Activated CD8-positive, alpha-beta memory T cell treated with anti-CD3 and anti-CD28 coated beads for 1 hour (primary cell): ENCODE measurements at regions not wholly inside any gene's neighbourhood (a gene's known extent, or its start where the extent isn't known, plus 50 kb on each side); places are given as distances from the start of the nearest gene placed in this dataset.

Experiments used
- DNase-seq, 2 donors: peaks; one replicate each; pipeline ENCODE4 v3.0.0-alpha.2; 2020; ENCODE audit warnings: low read depth in 1 of 2; ENCODE audit errors: extremely low read depth in 1 of 2

- no peak for DNase-seq
Observed at GRCh38 chr2:174669336-174669735, 71.7 kb upstream of the WIPF1 start.

GRCh38 chr2:174668075-174668474 is 70.5 kb upstream of the WIPF1 start:
- DNase-seq = no peak

DNA sequence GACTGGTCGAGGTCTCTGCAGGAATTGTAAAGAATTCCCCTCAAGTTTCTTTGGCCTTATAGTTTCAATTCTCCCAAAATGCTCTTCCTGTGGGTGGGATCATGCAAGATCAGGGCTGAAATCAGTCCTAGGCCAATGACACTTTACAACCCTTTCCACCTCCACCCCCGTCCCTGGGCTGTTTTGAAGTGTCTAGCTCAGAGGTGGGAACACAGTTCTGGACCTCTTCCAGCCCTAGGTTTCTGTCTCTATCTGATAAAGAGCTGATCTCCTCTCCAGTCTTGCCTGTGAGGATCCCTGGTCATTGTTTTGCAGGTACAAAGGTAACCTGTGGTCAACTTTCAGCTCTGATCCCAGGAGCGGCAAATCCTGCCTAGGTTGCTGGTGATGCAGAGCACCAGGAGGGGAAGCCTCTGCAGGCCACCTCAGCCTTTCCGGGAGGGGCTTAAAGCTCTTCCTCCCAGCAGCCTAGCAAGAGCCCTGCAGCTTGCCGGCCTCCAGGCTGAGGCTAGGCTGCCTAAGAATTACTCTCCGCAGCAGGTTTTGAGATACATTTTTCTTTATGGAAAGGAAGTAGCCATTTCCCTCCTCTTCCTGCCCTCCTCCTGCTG is 69.8 kb upstream of the WIPF1 start:
- no peak for DNase-seq

DNA sequence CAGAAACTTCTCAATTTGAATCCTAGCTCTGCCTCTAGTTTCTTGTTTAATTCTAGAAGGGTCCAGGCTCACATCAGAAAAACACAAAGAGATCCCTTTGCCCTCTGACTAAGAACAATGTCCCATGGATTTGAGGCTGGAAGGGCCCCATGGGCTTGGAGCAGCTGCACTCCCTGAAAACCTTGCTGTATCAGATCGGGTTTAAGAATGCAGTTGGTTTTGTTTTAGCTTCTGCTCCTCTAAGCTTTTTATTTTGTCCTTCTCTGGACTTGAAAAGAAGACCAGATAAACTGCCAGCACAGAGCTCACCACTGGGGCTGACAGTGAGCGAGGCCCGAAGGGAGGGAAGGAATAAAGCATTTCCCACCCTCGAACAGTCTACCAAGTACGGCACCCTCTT is 69.2 kb upstream of the WIPF1 start:
- DNase-seq = no peak

DNA sequence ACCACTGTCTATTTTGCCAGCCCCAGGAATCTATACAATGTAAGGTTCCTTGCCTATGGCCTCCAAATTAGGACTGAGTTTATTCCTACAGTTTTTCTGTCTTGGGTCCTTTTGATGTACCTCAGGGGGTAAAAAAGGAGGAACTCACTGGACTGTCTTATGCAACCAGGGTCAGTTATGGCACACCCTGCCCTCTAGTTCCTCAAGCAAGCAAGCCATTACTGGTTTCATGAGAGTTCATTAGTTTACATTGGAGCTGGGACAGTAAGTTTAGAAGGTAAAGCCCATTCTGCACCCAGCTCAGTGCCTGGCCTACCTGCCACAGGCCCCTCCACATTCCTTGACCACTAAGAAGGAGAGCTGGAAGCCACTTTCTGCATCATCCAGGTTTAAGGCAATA is 68.7 kb upstream of the WIPF1 start:
- no peak for DNase-seq

DNA sequence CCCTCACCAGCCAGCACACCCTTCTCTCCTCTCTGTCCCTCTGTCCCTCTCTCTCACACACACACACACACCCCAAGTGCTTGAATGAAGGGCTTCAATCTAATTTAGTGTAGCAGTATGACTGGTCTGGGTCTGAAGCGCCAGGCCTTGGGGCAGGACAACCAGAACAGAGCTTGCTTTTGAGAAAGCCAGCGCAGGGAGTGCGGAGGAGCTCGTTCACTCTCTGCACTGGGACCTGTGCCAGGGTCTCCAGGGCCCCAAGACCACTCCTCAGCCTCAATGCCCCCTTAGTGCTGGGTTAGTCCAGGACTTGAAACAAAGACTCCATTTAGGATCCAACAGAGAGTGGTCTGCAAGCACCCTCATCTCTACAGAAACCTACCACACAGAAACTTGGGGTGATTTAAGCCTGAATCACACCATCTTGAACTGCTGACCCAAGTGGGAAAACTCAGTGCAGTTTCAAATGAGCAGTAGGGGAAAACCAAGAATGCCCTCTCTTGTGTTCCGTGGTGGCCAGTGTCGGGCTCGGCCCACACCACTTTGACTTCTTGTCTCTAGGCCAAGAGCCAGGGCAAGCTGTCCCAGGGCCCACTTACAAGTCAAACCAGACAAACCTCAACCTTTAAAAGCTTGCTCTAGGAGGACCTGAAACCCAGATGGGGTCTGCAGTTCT is 66.6 kb upstream of the WIPF1 start:
- DNase-seq = no peak

- no peak for DNase-seq
Observed at GRCh38 chr2:174663550-174663949, 65.9 kb upstream of the WIPF1 start.

- no peak for DNase-seq
Observed at GRCh38 chr2:174662859-174663258, 65.3 kb upstream of the WIPF1 start.

DNA sequence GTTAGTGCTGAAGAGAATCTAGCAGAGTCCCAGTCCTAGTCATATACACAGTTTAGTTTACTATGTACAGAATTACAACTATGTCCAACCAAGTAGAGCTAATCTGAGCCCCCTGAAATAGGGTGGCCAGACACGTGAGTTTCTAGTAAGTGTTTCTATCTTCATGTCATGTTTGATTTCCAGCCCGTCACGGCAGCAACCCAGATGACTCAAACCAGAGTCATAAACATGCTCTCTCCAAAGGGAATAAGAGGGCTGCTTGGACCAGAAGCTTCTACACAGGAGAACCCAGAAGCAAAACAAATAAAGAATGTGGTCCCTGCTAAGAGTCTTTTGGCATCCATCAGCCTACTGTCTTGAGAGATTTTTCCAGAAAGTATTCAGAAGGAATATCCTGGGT is 64.9 kb upstream of the WIPF1 start:
- no peak for DNase-seq

DNA sequence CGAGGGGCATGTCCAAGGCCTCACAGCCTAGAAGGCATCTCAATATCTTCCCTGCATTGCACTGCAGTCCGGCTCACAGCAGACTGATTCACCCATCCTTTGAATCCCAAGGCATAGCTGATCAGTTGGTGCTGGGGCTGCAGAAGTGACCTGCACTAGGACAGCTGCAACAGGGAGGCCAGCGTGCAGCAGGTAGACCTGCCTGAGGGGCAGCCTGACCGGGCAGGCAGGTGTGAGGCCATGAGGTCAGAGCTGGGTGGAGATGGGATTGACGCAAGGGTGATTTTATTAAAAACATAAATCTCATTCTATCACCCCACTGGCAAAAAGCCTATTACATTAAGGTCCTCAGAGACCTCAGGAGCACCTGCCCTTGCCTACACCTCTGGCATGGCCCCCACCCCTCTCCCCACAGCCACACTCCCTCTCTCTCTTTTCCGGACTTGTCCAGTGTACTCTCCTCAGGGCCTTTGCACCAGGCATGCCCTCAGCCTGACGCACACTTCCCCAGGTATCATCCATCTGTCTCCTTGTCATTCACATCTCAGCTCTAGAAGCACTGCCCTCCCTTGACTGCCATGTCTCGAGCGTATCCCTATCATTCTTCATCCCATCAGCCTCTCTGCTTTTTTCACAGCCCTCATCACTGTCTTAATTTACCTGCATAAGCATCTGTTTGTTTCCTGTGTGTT is 63.5 kb upstream of the WIPF1 start:
- DNase-seq = no peak

DNA sequence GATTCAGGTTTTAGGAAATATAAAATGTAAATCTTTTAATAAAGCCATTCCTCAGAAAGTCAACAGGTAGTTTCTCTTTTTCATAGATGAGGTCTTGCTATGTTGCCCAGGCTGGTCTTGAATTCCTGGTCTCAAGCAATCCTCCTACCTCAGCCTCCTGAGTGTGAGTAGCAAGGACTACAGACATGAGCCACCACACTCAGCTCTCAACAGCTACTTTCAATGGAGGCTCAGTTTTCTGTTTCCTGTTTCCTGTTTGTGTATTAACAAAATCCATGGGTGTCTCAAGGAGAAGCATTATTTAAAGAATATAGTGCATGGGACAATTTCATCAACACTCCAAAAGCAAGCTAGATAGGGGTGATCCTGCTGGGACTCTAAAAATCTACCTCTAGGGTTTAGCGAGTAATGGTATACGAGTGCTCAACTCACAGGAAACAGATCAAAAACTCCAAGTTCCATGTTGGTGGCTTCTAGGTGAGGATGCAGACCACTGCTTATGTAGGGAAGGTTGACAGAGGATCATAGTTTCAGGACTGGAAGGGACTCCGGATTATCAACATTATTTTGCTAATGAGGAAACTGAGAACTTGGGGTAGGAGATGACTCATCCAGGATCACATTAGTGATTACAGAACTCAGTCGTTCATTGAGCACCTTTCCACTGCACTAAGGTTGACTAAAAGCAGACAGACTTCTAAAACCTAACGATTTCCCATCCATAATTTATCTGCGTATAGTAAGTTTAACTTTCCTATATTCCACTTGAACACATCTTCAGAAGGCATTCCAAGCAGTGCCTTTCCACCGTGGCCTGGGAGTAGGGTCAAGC is 61.7 kb upstream of the WIPF1 start:
- DNase-seq = no peak

- DNase-seq = no peak
Observed at GRCh38 chr2:174656676-174657176, 59.1 kb upstream of the WIPF1 start.

DNA sequence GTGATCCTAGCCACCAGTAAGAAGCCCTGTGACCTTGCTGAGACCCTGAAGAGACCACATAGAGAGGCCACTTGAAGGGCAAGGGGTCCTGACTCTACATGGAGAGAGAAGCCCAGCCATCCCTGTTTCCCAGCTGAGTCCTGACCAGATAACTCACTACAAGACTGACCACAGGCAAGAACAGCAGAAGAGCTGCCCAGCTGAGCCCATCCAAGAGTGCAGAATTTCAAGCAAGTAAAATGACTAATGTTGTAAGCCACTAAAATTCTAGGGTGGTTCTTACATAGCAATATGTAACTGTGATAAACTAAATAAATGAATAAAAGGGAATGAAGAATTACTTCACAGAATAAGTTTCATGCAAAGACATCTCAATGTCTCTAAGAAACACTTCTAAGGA is 58.4 kb upstream of the WIPF1 start:
- DNase-seq = no peak

DNA sequence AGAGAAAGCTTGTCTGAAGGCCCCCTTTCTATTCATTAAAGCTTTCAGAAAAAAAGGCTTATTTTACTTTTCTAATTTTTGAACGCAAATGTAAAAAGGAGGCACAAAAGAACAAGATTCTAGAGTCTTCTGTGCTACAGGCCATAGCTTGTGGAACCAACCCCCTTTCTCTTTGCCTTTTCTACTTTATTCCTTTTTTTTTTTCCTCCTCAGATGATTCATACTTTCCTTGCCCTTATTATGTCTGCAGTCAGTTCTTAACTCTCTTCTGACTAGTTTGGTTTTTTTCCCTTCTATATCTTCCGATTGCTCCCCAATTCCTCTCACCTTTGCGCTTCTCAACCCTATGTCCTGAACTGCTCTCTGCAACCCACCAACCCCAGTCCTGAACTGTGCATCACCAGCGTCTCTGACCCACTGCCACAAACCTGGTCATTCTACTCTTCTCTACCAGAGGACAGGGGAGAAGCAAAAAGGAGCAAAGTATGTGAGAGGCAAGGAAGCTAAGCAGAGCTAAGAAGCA is 56.9 kb upstream of the WIPF1 start:
- no peak for DNase-seq

GRCh38 chr2:174648896-174649295 is 51.3 kb upstream of the WIPF1 start:
- no peak for DNase-seq
